Stimulated activated CD8-positive, alpha-beta memory T cell treated with anti-CD3 and anti-CD28 coated beads, Interleukin-7, amount 100 ng/mL, for 48 hours (primary cell): ENCODE measurements at regions not wholly inside any gene's neighbourhood (a gene's known extent, or its start where the extent isn't known, plus 50 kb on each side); places are given as distances from the start of the nearest gene placed in this dataset.

Experiments used
- DNase-seq, 2 donors: peaks; one replicate each; pipeline ENCODE4 v3.0.0-alpha.2; 2020; ENCODE audit warnings: low read depth in 1 of 2; ENCODE audit errors: extremely low read depth in 1 of 2

DNA sequence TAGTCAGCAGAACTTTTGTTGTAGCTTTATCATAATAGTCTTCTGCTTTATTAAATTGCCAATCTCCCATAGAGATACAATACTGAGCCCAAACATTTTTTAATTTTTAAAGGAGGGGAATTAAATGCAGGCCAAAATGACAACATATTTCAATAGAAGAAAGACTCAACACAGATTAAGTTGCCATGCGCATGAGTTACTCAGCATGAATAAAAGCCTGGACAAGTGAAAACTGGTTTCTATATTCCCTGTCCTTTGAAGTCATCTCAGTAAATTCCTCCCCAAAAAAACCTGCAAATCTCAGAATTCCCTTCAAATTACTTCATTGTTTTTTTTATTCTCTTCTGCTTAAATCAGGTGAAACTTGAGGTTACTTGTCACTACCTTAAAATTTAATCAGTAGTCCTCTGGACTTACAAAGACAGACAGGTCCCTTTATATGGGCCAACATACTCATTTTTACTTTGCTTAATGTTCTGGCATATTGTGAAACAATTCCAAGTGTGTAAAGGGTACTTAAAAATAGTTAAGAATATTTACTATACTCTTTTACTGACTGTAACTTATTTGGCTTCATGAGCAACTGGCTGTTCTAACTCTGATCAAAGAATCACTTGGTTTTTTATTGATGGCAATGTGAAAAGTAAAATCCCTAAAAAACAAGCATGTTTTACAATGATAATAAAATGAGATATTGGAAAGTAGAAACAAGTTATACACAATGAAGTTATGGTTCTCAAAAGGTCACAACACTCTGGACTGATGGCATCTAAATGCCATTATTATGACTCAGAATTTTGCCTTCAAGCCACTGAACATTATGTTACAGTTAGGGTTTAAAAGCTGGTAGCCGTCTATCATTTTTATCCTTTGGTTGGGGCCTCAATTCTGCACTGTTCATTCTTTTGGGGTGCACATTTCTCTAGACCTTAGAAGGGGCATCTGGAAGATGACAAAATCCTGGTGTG is 49.9 kb upstream of the COL21A1 start:
- DNase-seq, result no peak
